ENCODE measurements at regions not wholly inside any gene's neighbourhood (a gene's known extent, or its start where the extent isn't known, plus 50 kb on each side); places are given as distances from the start of the nearest gene placed in this dataset.
A peak's percentile ranks its signal among the peaks of the same experiment; 100 is the strongest.

DNA sequence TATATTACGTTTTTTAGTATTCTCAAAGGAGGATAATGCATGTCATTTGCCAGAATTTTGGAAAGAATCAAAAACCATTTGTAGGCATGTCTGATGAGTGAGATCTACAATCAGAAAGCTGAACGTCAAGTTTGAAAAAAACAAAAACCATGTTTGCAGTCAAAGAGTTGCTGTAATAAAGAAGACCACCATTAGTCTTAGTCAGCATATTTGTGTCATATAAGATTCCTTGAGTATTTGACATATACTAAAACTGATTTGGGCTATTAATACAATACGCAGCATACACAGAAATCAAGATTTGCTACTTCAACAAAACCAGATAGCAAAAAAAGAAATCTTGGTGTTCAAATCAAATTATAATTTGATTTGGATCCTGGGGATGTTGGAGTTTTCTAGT lies 247.5 kb downstream of the SAMD5 start:
- POLR2A ChIA-PET (ENCODE audit: partially characterized antibody) = no interaction called here
- H3K56ac ChIP-seq (replicated peaks; ENCODE audit: insufficient read length, low read depth, low read length) = no peak overlapping the region
- H4K5ac ChIP-seq (ENCODE audit: insufficient read length, low read depth, low read length) = no peak overlapping the region
- H3K4ac ChIP-seq (replicated peaks; ENCODE audit: insufficient read length, low read depth, low read length) = no peak overlapping the region
- no peak overlapping the region for H2AFZ ChIP-seq (ENCODE audit: low read length)
- CTCF ChIA-PET (ENCODE audit: partially characterized antibody) = no interaction called here
- WGBS, 2 experiments (ENCODE audit: extremely low coverage in 1 of 2, insufficient coverage in 1 of 2, insufficient read length in 1 of 2, insufficient replicate concordance in 2 of 2, low coverage in 1 of 2, low lambda C conversion rate in 2 of 2, missing lambda C conversion rate in 1 of 2) = 92% methylated on average over 3 of the region's 3 CpGs; no CpG with 5 or more reads in 1 of the 2 experiments
- FAIRE-seq (no peak), DNase-seq (ENCODE audit: low read depth in 1 of 2, low spot score in 2 of 2) (no peak)
- H2BK5ac ChIP-seq (ENCODE audit: low read depth, low read length) = no peak overlapping the region
- H3K27me3 ChIP-seq (replicated peaks in 1 of 4; ENCODE audit: control insufficient read depth in 3 of 4, extremely low read depth in 1 of 4, insufficient read depth in 3 of 4, low read length in 3 of 4) = no peaks in the 10 kb centered on the region
- no peaks in the 10 kb centered on the region for H3K36me3 ChIP-seq (ENCODE audit: control insufficient read depth in 2 of 4, insufficient read depth in 4 of 4, low read length in 3 of 4)
- H2AK5ac ChIP-seq (ENCODE audit: low read depth, low read length) = no peak overlapping the region
- H3K18ac ChIP-seq (ENCODE audit: extremely low read depth, low read length) = no peak overlapping the region
- no peak overlapping the region for H2BK12ac ChIP-seq (ENCODE audit: low read depth, low read length)
- H2BK120ac ChIP-seq (replicated peaks; ENCODE audit: low read depth, low read length) = no peak overlapping the region
- H3K14ac ChIP-seq (ENCODE audit: insufficient read length) = no peak overlapping the region
- no peaks in the 10 kb centered on the region for H3K79me1 ChIP-seq (ENCODE audit: low read depth, low read length)
- no peak overlapping the region for H3K23ac ChIP-seq (ENCODE audit: insufficient read length)
- no peaks in the 10 kb centered on the region for H3K9me3 ChIP-seq (ENCODE audit: insufficient read depth in 2 of 2, low read depth in 1 of 2, low read length in 1 of 2)
- H3K23me2 ChIP-seq (ENCODE audit: low read depth, low read length) = no peaks in the 10 kb centered on the region
- H2BK20ac ChIP-seq (ENCODE audit: low read length) = no peak overlapping the region
- H3K4me1 ChIP-seq (replicated peaks in 1 of 4; ENCODE audit: control insufficient read depth in 3 of 4, insufficient read depth in 4 of 4, low read length in 3 of 4) = no peaks in the 10 kb centered on the region
- peak; percentile 65; the same call in 1 of the 2 replicates for TF ChIP-seq MAFK (IDR thresholded peaks at IDR 0.05; ENCODE audit: low read depth, low read length)
- TF ChIP-seq, protein P1, sequence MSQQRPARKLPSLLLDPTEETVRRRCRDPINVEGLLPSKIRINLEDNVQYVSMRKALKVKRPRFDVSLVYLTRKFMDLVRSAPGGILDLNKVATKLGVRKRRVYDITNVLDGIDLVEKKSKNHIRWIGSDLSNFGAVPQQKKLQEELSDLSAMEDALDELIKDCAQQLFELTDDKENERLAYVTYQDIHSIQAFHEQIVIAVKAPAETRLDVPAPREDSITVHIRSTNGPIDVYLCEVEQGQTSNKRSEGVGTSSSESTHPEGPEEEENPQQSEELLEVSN (IDR thresholded peaks at IDR 0.05) = no peak
- TF ChIP-seq RNF2 (IDR thresholded peaks at IDR 0.05; ENCODE audit: borderline replicate concordance, low read depth, low read length, missing control alignments, poor library complexity, severe bottlenecking) = no peak
- no peak for TF ChIP-seq EGR1 (IDR thresholded peaks at IDR 0.05; ENCODE audit: borderline replicate concordance, low read depth, low read length)
- TF ChIP-seq CBX8 (IDR thresholded peaks at IDR 0.05; ENCODE audit: borderline replicate concordance, low read depth, low read length) = no peak
- H2BK15ac ChIP-seq (ENCODE audit: low read length) = no peak overlapping the region
- H3K9ac ChIP-seq (replicated peaks in 1 of 4; ENCODE audit: extremely low read depth in 1 of 4, low read depth in 3 of 4, low read length in 3 of 4) = no peak overlapping the region
- H3K4me2 ChIP-seq (ENCODE audit: insufficient read depth in 1 of 2, low read depth in 2 of 2, low read length in 2 of 2) = no peak overlapping the region
- no peak overlapping the region for H3K4me3 ChIP-seq (ENCODE audit: extremely low read depth in 1 of 4, insufficient read depth in 2 of 4, low read depth in 3 of 4, low read length in 4 of 4)
- no peak overlapping the region for H4K91ac ChIP-seq (replicated peaks; ENCODE audit: insufficient read length, low read length)
- H4K8ac ChIP-seq (ENCODE audit: extremely low read depth, insufficient read depth, low read length) = no peak overlapping the region
- H4K20me1 ChIP-seq (replicated peaks in 1 of 2; ENCODE audit: control insufficient read depth in 1 of 2, insufficient read depth in 2 of 2, low read length in 2 of 2) = no peaks in the 10 kb centered on the region
- no peak overlapping the region for H3K27ac ChIP-seq (ENCODE audit: low read depth, low read length)
- H3K79me2 ChIP-seq (ENCODE audit: control insufficient read depth in 1 of 2, insufficient read depth in 2 of 2, low read length in 2 of 2) = no peaks in the 10 kb centered on the region

Measured in H1 (cell line).